ENCODE measurements at regions not wholly inside any gene's neighbourhood (a gene's known extent, or its start where the extent isn't known, plus 50 kb on each side); places are given as distances from the start of the nearest gene placed in this dataset.

GRCh38 chr2:128375454-128375853 lies 56.8 kb upstream of the HS6ST1 start:
- TF ChIP-seq CTCF (IDR thresholded peaks at IDR 0.05; ENCODE audit: insufficient read depth, low read length) (no peak), REST (IDR thresholded peaks at IDR 0.05; ENCODE audit: insufficient replicate concordance, low read depth) (no peak)

Data from HL-60 (cell line).